BJ (cell line): ENCODE measurements at regions not wholly inside any gene's neighbourhood (a gene's known extent, or its start where the extent isn't known, plus 50 kb on each side); places are given as distances from the start of the nearest gene placed in this dataset.

Experiments used
- CTCF ChIA-PET: fragments of 350-600 bp; formaldehyde crosslinking; extraction: SDS; loops from one replicate; lab custom pipeline; 2021; ENCODE audit warnings: antibody characterized with exemption, inconsistent platforms; lab: Yijun Ruan, JAX
- POLR2A ChIA-PET: fragments of 300-600 bp; sonication (Branson Sonifier 250); formaldehyde crosslinking; extraction: SDS; loops from one replicate; lab custom pipeline; 2021; ENCODE audit warnings: antibody characterized with exemption; lab: Charles Lee
- DNase-seq: peaks from one replicate; pipeline ENCODE4 v3.0.0-alpha.2; 2011; ENCODE audit warnings: low read depth
- H3K27me3 ChIP-seq: 2 replicates; pipeline ENCODE4 v1.6.0; 2011; ENCODE audit warnings: low read length; ENCODE audit not compliant: control insufficient read depth, insufficient read depth
- H3K36me3 ChIP-seq: 2 replicates; pipeline ENCODE4 v1.5.1; 2011; ENCODE audit warnings: low read length; ENCODE audit not compliant: control insufficient read depth, insufficient read depth
- H3K4me3 ChIP-seq: 2 replicates; pipeline ENCODE4 v1.5.1; 2011; ENCODE audit warnings: low read depth, mild to moderate bottlenecking, control low read depth, low read length
- CTCF ChIP-seq: IDR thresholded peaks from 2 replicates; pipeline ENCODE4 v1.5.1; 2011; ENCODE audit warnings: low read depth, mild to moderate bottlenecking, control low read depth, inconsistent platforms, low read length, moderate library complexity; ENCODE audit not compliant: insufficient read depth

DNA sequence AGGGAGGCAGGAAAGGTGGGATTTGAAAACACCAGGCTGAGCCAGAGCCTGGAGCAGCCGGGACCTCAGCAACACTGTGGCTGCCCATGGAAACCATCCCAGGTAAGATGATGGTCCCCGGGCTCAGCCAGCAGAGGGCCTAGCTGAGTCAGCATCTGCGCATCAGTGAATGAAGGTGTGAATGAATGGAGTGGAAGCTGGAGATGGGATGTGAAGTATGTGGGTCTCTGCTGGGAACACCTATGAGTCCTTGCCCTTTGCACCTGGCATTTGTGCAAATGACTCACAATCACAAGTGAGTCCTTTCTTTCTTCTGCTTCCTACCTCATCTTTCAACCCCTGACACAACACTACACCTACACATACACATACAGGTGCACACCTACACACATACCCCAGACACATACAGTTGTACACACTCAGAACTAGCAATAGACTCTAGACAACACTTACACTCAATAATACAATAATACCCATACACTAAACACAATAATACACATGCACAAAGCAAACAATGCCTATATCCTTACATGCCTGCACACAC, 62.8 kb upstream of the PRDM11 start:
- no peak for DNase-seq
- ChIA-PET POLR2A (no interaction called here), CTCF (interaction anchor here (1.6 kb wide), 1 partner anchor 19 kb away, joined by 3 read pairs; no protein-coding TSS in a partner anchor)
- Histone ChIP-seq H3K27me3 (peaks cover 6% of the 10 kb centered on the region), H3K4me3 (no peak overlapping the region), H3K36me3 (no peaks in the 10 kb centered on the region)
- peak; percentile 51 for TF ChIP-seq CTCF

GRCh38 chr11:45085646-45086501, 60.6 kb upstream of the PRDM11 start:
- POLR2A ChIA-PET: no interaction called here
- no peak overlapping the region for H3K4me3 ChIP-seq
- H3K27me3 ChIP-seq: peaks cover 3% of the 10 kb centered on the region
- no peak for DNase-seq
- CTCF ChIA-PET: interaction anchor here (1.0 to 4.1 kb wide), 4 partner anchors 16 to 149 kb away, joined by 3 to 34 read pairs (median 4); no protein-coding TSS in a partner anchor
- no peaks in the 10 kb centered on the region for H3K36me3 ChIP-seq
- TF ChIP-seq CTCF: no peak

DNA sequence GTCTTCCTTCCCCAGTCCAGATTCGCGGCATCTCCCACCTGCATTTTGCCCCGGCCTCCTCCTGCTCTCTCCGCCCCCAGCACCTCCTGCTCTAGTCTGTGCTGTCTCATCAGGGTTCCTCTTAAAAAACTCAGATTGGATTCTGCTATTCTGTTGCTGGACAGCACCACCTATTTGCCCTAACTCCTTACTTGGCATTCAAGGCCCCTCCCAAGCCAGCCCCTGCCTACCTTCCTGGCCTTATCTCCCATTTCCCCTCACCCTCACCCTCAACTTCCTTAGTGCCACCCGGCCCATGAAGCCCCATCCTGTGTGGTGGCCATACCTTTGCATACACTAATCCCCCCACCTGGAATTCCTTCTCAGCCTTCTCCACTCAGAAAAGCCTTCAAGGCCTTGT, 59.9 kb upstream of the PRDM11 start:
- TF ChIP-seq CTCF: no peak
- DNase-seq: no peak
- no peaks in the 10 kb centered on the region for H3K36me3 ChIP-seq
- CTCF ChIA-PET: interaction anchor here (4.1 kb wide), 1 partner anchor 18 kb away, joined by 34 read pairs; no protein-coding TSS in a partner anchor
- no peak overlapping the region for H3K4me3 ChIP-seq
- POLR2A ChIA-PET: no interaction called here
- peaks cover 3% of the 10 kb centered on the region for H3K27me3 ChIP-seq

GRCh38 chr11:45087086-45087899, 59.1 kb upstream of the PRDM11 start:
- CTCF ChIA-PET: interaction anchor here (1.0 to 4.1 kb wide), 3 partner anchors 8 to 151 kb away, joined by 3 to 34 read pairs (median 4); no protein-coding TSS in a partner anchor
- no peaks in the 10 kb centered on the region for H3K36me3 ChIP-seq
- DNase-seq: no peak
- no peak for TF ChIP-seq CTCF
- no peak overlapping the region for H3K4me3 ChIP-seq
- peaks cover 2% of the 10 kb centered on the region for H3K27me3 ChIP-seq
- POLR2A ChIA-PET: interaction anchor here (0.6 kb wide), 1 partner anchor 1022 kb away, joined by 3 read pairs; no protein-coding TSS in a partner anchor
